Liver (tissue), 7 donors: ENCODE measurements at regions not wholly inside any gene's neighbourhood (a gene's known extent, or its start where the extent isn't known, plus 50 kb on each side); places are given as distances from the start of the nearest gene placed in this dataset.

Source experiments
- DNase-seq: peaks from one replicate; pipeline ENCODE4 v3.0.0-alpha.2; 2017; ENCODE audit warnings: low spot score
- H3K27ac ChIP-seq, 2 donors: one replicate each; pipeline ENCODE4 v1.7.0; 2013; ENCODE audit warnings: inconsistent platforms in 2 of 2, low read length in 2 of 2, control low read depth in 1 of 2, low read depth in 1 of 2, mild to moderate bottlenecking in 1 of 2
- H3K27me3 ChIP-seq, 4 donors: one replicate each; pipeline versions ENCODE4 v1.6.1 to v1.7.0; 2013; ENCODE audit warnings: low read length in 3 of 4, inconsistent platforms in 1 of 4, mild to moderate bottlenecking in 1 of 4, moderate library complexity in 1 of 4; ENCODE audit not compliant: control insufficient read depth in 4 of 4, insufficient read depth in 4 of 4
- H3K36me3 ChIP-seq, 4 donors: one replicate each; pipeline versions ENCODE4 v1.6.1 to v1.7.0; 2013; ENCODE audit warnings: low read length in 3 of 4, mild to moderate bottlenecking in 3 of 4, low read depth in 1 of 4, moderate library complexity in 1 of 4; ENCODE audit not compliant: control insufficient read depth in 4 of 4, insufficient read depth in 3 of 4
- H3K4me1 ChIP-seq, 4 donors: one replicate each; pipeline versions ENCODE4 v1.6.1 to v1.7.0; 2013; ENCODE audit warnings: low read length in 3 of 4, mild to moderate bottlenecking in 3 of 4, moderate library complexity in 1 of 4; ENCODE audit not compliant: control insufficient read depth in 4 of 4, insufficient read depth in 4 of 4
- H3K4me3 ChIP-seq, 3 donors: one replicate each; pipeline versions ENCODE4 v1.6.1 to v1.7.0; 2013; ENCODE audit warnings: low read length in 3 of 3, control low read depth in 1 of 3, low read depth in 1 of 3, mild to moderate bottlenecking in 1 of 3
- H3K9ac ChIP-seq, 2 donors: one replicate each; pipeline ENCODE4 v1.7.0; 2013; ENCODE audit warnings: low read length in 2 of 2, mild to moderate bottlenecking in 2 of 2, moderate library complexity in 2 of 2, control low read depth in 1 of 2, low read depth in 1 of 2
- H3K9me3 ChIP-seq, 4 donors: one replicate each; pipeline versions ENCODE4 v1.6.1 to v1.7.0; 2013; ENCODE audit warnings: low read length in 3 of 4; ENCODE audit not compliant: control insufficient read depth in 4 of 4
- EGR1 ChIP-seq, 2 donors: IDR thresholded peaks; 2 replicates each; pipeline ENCODE4 v1.6.1; 2016 to 2018; ENCODE audit warnings: antibody characterized with exemption in 2 of 2, low read depth in 2 of 2
- FOXA2 ChIP-seq: IDR thresholded peaks from 2 replicates; pipeline ENCODE4 v1.6.1; 2016; ENCODE audit warnings: antibody characterized with exemption
- GABPA ChIP-seq, 2 donors: IDR thresholded peaks in 1 of 2; conservative IDR thresholded peaks in 1 of 2; 2 replicates each; pipeline ENCODE4 v1.6.1; 2016; ENCODE audit warnings: antibody characterized with exemption in 2 of 2, mild to moderate bottlenecking in 1 of 2, moderate library complexity in 1 of 2
- HNF4A ChIP-seq, 2 donors: conservative IDR thresholded peaks; 2 replicates each; pipeline ENCODE4 v1.6.1; 2016; ENCODE audit warnings: antibody characterized with exemption in 2 of 2, mild to moderate bottlenecking in 2 of 2
- HNF4G ChIP-seq: IDR thresholded peaks from 2 replicates; pipeline ENCODE4 v1.6.1; 2016; ENCODE audit warnings: antibody characterized with exemption
- JUND ChIP-seq, 2 donors: IDR thresholded peaks; 2 replicates each; pipeline ENCODE4 v1.6.1; 2016; ENCODE audit warnings: antibody characterized with exemption in 2 of 2
- MAX ChIP-seq: IDR thresholded peaks from 2 replicates; pipeline ENCODE4 v1.6.1; 2016; ENCODE audit warnings: antibody characterized with exemption
- NR2F2 ChIP-seq: IDR thresholded peaks from 2 replicates; pipeline ENCODE4 v1.6.1; 2016; ENCODE audit warnings: antibody characterized with exemption
- RAD21 ChIP-seq, 2 donors: IDR thresholded peaks; 2 replicates each; pipeline ENCODE4 v1.6.1; 2016; ENCODE audit warnings: antibody characterized with exemption in 2 of 2, mild to moderate bottlenecking in 2 of 2
- RXRA ChIP-seq, 2 donors: IDR thresholded peaks; 2 replicates each; pipeline ENCODE4 v1.6.1; 2017 to 2018; ENCODE audit warnings: antibody characterized with exemption in 2 of 2, mild to moderate bottlenecking in 1 of 2
- SP1 ChIP-seq: IDR thresholded peaks from 2 replicates; pipeline ENCODE4 v1.6.1; 2018; ENCODE audit warnings: antibody characterized with exemption, mild to moderate bottlenecking
- TAF1 ChIP-seq: conservative IDR thresholded peaks from 2 replicates; pipeline ENCODE4 v1.6.1; 2016; ENCODE audit warnings: antibody characterized with exemption, mild to moderate bottlenecking
- YY1 ChIP-seq: IDR thresholded peaks from 2 replicates; pipeline ENCODE4 v1.6.1; 2016; ENCODE audit warnings: antibody characterized with exemption, mild to moderate bottlenecking
- TF ChIP-seq, protein P1 (sequence below): IDR thresholded peaks from 2 replicates; pipeline ENCODE4 v1.6.1; 2016; ENCODE audit warnings: antibody characterized with exemption
- TF ChIP-seq, protein P2 (sequence below): IDR thresholded peaks from 2 replicates; pipeline ENCODE4 v1.6.1; 2016; ENCODE audit warnings: antibody characterized with exemption
- TF ChIP-seq, protein P3 (sequence below): fragments of 150-350 bp; IDR thresholded peaks from 2 replicates; pipeline ENCODE4 v1.5.1; 2017; ENCODE audit warnings: improper control_type of control experiment, low read depth, low read length; ENCODE audit not compliant: missing input control
- TF ChIP-seq, protein P4 (sequence below): IDR thresholded peaks from 2 replicates; pipeline ENCODE4 v1.6.1; 2016; ENCODE audit warnings: antibody characterized with exemption, mild to moderate bottlenecking
- donor health status: healthy.
- donor health status: healthy.
- donor health status: healthy.
- donor health status: healthy.

GRCh38 chr5:144880513-144880912 lies 709.8 kb downstream of the KCTD16 start (continued):
- TF ChIP-seq, protein P1, sequence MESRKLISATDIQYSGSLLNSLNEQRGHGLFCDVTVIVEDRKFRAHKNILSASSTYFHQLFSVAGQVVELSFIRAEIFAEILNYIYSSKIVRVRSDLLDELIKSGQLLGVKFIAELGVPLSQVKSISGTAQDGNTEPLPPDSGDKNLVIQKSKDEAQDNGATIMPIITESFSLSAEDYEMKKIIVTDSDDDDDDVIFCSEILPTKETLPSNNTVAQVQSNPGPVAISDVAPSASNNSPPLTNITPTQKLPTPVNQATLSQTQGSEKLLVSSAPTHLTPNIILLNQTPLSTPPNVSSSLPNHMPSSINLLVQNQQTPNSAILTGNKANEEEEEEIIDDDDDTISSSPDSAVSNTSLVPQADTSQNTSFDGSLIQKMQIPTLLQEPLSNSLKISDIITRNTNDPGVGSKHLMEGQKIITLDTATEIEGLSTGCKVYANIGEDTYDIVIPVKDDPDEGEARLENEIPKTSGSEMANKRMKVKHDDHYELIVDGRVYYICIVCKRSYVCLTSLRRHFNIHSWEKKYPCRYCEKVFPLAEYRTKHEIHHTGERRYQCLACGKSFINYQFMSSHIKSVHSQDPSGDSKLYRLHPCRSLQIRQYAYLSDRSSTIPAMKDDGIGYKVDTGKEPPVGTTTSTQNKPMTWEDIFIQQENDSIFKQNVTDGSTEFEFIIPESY, result no peak

DNA sequence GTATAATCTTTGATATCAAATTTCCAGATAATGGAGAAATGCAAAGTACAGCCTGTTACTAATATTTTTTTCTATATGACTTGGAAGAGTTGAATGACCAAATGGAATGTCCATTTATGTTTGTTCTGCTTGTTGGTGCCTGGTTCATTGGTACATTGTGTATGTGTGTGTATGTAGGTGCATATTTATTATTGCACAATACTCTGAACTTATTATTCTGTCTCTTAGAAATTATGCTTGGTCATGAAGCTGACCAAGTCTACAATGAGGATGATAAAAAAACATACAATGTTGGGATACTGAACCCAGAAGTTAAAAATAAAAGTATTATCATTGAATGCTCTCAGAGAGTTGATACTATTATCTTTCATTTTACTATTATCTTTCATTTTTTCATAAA lies 706.3 kb downstream of the KCTD16 start:
- no peak overlapping the region for H3K9ac ChIP-seq
- H3K4me3 ChIP-seq, result no peak overlapping the region
- H3K9me3 ChIP-seq, result no peaks in the 10 kb centered on the region
- no peaks in the 10 kb centered on the region for H3K4me1 ChIP-seq
- no peak for DNase-seq
- TF ChIP-seq YY1 (no peak), TAF1 (no peak), GABPA (IDR thresholded peaks at IDR 0.05 in 1 of 2, conservative IDR thresholded peaks at IDR 0.05 in 1 of 2) (no peak), SP1 (no peak), RAD21 (IDR thresholded peaks at IDR 0.05) (no peak), FOXA2 (no peak), MAX (no peak), HNF4A (conservative IDR thresholded peaks at IDR 0.05) (no peak), NR2F2 (no peak), HNF4G (no peak), EGR1 (IDR thresholded peaks at IDR 0.05; ENCODE audit: low read depth in 2 of 2) (no peak), RXRA (IDR thresholded peaks at IDR 0.05) (no peak), JUND (IDR thresholded peaks at IDR 0.05) (no peak)
- TF ChIP-seq, protein P2, sequence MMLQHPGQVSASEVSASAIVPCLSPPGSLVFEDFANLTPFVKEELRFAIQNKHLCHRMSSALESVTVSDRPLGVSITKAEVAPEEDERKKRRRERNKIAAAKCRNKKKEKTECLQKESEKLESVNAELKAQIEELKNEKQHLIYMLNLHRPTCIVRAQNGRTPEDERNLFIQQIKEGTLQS, result no peak
- TF ChIP-seq, protein P3, sequence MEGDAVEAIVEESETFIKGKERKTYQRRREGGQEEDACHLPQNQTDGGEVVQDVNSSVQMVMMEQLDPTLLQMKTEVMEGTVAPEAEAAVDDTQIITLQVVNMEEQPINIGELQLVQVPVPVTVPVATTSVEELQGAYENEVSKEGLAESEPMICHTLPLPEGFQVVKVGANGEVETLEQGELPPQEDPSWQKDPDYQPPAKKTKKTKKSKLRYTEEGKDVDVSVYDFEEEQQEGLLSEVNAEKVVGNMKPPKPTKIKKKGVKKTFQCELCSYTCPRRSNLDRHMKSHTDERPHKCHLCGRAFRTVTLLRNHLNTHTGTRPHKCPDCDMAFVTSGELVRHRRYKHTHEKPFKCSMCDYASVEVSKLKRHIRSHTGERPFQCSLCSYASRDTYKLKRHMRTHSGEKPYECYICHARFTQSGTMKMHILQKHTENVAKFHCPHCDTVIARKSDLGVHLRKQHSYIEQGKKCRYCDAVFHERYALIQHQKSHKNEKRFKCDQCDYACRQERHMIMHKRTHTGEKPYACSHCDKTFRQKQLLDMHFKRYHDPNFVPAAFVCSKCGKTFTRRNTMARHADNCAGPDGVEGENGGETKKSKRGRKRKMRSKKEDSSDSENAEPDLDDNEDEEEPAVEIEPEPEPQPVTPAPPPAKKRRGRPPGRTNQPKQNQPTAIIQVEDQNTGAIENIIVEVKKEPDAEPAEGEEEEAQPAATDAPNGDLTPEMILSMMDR, result no peak
- TF ChIP-seq, protein P1, result no peak
- TF ChIP-seq, protein P4, sequence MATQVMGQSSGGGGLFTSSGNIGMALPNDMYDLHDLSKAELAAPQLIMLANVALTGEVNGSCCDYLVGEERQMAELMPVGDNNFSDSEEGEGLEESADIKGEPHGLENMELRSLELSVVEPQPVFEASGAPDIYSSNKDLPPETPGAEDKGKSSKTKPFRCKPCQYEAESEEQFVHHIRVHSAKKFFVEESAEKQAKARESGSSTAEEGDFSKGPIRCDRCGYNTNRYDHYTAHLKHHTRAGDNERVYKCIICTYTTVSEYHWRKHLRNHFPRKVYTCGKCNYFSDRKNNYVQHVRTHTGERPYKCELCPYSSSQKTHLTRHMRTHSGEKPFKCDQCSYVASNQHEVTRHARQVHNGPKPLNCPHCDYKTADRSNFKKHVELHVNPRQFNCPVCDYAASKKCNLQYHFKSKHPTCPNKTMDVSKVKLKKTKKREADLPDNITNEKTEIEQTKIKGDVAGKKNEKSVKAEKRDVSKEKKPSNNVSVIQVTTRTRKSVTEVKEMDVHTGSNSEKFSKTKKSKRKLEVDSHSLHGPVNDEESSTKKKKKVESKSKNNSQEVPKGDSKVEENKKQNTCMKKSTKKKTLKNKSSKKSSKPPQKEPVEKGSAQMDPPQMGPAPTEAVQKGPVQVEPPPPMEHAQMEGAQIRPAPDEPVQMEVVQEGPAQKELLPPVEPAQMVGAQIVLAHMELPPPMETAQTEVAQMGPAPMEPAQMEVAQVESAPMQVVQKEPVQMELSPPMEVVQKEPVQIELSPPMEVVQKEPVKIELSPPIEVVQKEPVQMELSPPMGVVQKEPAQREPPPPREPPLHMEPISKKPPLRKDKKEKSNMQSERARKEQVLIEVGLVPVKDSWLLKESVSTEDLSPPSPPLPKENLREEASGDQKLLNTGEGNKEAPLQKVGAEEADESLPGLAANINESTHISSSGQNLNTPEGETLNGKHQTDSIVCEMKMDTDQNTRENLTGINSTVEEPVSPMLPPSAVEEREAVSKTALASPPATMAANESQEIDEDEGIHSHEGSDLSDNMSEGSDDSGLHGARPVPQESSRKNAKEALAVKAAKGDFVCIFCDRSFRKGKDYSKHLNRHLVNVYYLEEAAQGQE, result no peak
- H3K27me3 ChIP-seq, result no peaks in the 10 kb centered on the region
- no peak overlapping the region for H3K27ac ChIP-seq
- H3K36me3 ChIP-seq, result no peaks in the 10 kb centered on the region
